ENCODE measurements at regions not wholly inside any gene's neighbourhood (a gene's known extent, or its start where the extent isn't known, plus 50 kb on each side); places are given as distances from the start of the nearest gene placed in this dataset.

DNA sequence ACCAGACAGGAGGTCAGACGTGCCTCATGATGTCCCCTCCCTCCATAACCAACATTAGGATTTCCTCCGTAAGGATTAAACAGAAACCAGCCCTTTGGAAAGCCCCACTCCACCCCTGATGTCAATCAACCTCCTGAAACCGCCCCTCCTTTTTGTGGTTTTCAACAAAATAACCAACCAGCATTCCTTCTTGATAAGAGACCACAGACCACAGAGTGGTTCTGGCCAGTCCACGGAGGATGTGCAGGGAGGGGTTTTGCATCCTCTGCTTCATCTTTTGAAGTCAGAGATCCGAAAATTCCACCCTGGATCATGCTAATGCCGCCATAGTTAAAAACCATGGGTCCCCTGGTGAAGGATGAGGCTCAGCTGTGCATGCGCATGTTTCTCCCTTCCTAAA is 180.0 kb upstream of the CCDC150 start:
- TF ChIP-seq, protein P1, sequence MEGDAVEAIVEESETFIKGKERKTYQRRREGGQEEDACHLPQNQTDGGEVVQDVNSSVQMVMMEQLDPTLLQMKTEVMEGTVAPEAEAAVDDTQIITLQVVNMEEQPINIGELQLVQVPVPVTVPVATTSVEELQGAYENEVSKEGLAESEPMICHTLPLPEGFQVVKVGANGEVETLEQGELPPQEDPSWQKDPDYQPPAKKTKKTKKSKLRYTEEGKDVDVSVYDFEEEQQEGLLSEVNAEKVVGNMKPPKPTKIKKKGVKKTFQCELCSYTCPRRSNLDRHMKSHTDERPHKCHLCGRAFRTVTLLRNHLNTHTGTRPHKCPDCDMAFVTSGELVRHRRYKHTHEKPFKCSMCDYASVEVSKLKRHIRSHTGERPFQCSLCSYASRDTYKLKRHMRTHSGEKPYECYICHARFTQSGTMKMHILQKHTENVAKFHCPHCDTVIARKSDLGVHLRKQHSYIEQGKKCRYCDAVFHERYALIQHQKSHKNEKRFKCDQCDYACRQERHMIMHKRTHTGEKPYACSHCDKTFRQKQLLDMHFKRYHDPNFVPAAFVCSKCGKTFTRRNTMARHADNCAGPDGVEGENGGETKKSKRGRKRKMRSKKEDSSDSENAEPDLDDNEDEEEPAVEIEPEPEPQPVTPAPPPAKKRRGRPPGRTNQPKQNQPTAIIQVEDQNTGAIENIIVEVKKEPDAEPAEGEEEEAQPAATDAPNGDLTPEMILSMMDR (IDR thresholded peaks at IDR 0.05), result no peak
- no peaks in the 10 kb centered on the region for H3K27me3 ChIP-seq
- no peaks in the 10 kb centered on the region for H3K4me1 ChIP-seq
- no peaks in the 10 kb centered on the region for H3K9me3 ChIP-seq
- H3K27ac ChIP-seq, result no peak overlapping the region
- H3K4me3 ChIP-seq, result no peak overlapping the region
- intact Hi-C loops (cut with DNase I; ENCODE audit: low total_unique reads), result no loop called here
- no peaks in the 10 kb centered on the region for H3K36me3 ChIP-seq
- no peak for DNase-seq

DNA sequence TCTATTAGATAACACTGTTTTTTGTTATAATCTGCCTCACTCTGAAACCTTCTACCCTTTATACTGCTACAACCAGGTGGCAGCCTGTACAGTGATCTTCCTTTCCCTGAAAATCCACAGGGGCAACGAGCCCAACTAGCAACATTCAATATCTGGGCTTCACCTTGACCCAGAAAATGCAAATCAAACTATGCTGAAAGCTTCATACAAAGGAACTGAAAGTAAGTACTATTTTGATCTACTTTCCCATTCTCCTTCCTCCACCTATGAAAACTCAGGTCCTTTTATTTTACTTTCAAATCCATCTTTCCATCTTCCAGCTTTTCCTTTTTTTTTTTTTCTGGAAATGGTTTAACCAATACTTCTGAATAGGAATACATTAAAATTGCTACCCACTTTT is 175.8 kb upstream of the CCDC150 start:
- Histone ChIP-seq H3K36me3 (no peaks in the 10 kb centered on the region), H3K4me1 (no peaks in the 10 kb centered on the region), H3K27ac (no peak overlapping the region), H3K9me3 (no peaks in the 10 kb centered on the region), H3K27me3 (no peaks in the 10 kb centered on the region), H3K4me3 (no peak overlapping the region)
- TF ChIP-seq, protein P1 (IDR thresholded peaks at IDR 0.05), result no peak
- DNase-seq, result no peak
- intact Hi-C loops (cut with DNase I; ENCODE audit: low total_unique reads), result no loop called here

GRCh38 chr2:196464311-196464710 is 175.2 kb upstream of the CCDC150 start:
- intact Hi-C loops (cut with DNase I; ENCODE audit: low total_unique reads), result no loop called here

GRCh38 chr2:196466581-196466980 is 172.9 kb upstream of the CCDC150 start:
- Histone ChIP-seq H3K4me3 (no peak overlapping the region), H3K9me3 (no peaks in the 10 kb centered on the region), H3K27me3 (no peaks in the 10 kb centered on the region), H3K4me1 (no peaks in the 10 kb centered on the region), H3K36me3 (no peaks in the 10 kb centered on the region), H3K27ac (no peak overlapping the region)
- DNase-seq, result no peak
- intact Hi-C loops (cut with DNase I; ENCODE audit: low total_unique reads), result no loop called here
- TF ChIP-seq, protein P1 (IDR thresholded peaks at IDR 0.05), result no peak

More at GRCh38 chr2:196464311-196464710, 175.2 kb upstream of the CCDC150 start:
- no peaks in the 10 kb centered on the region for H3K27me3 ChIP-seq
- TF ChIP-seq, protein P1 (IDR thresholded peaks at IDR 0.05), result no peak
- H3K36me3 ChIP-seq, result no peaks in the 10 kb centered on the region
- DNase-seq, result no peak
- no peaks in the 10 kb centered on the region for H3K9me3 ChIP-seq
- no peak overlapping the region for H3K27ac ChIP-seq
- H3K4me3 ChIP-seq, result no peak overlapping the region
- H3K4me1 ChIP-seq, result no peaks in the 10 kb centered on the region

GRCh38 chr2:196468394-196468793 is 171.1 kb upstream of the CCDC150 start:
- Histone ChIP-seq H3K4me1 (peaks cover 0 to 9% (median 0%) of the 10 kb centered on the region in 4 donors), H3K4me3 (no peak overlapping the region), H3K36me3 (no peaks in the 10 kb centered on the region), H3K27ac (no peak overlapping the region), H3K9me3 (no peaks in the 10 kb centered on the region), H3K27me3 (no peaks in the 10 kb centered on the region)
- intact Hi-C loops (cut with DNase I; ENCODE audit: low total_unique reads), result no loop called here
- no peak for DNase-seq
- TF ChIP-seq, protein P1 (IDR thresholded peaks at IDR 0.05), result no peak

DNA sequence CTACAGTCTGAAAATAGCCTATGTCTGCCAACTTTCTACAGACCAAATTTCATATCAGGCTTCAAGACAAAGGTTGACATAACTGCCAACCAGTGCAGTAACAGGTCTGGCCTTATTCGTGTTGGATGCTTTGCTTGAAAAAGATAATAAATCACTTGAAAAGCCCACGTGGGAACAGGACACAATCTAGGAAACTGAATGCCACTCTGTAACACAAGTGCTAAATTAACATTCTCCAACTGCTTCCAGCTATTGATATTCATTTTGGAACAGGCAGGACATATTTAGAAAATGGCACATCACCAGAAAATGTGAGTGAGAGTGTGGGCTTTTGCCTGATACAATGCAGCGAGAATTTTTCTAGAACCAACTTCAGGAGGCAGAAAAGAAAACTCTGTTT is 165.9 kb upstream of the CCDC150 start:
- TF ChIP-seq, protein P1 (IDR thresholded peaks at IDR 0.05), result no peak
- H3K4me1 ChIP-seq, result peaks cover 0 to 16% (median 0%) of the 10 kb centered on the region in 4 donors
- no peaks in the 10 kb centered on the region for H3K27me3 ChIP-seq
- no peak overlapping the region for H3K27ac ChIP-seq
- no peak for DNase-seq
- H3K9me3 ChIP-seq, result no peaks in the 10 kb centered on the region
- no peak overlapping the region for H3K4me3 ChIP-seq
- no peaks in the 10 kb centered on the region for H3K36me3 ChIP-seq
- intact Hi-C loops (cut with DNase I; ENCODE audit: low total_unique reads), result no loop called here

Data from tibial artery (tissue), 4 donors.